ENCODE measurements at regions not wholly inside any gene's neighbourhood (a gene's known extent, or its start where the extent isn't known, plus 50 kb on each side); places are given as distances from the start of the nearest gene placed in this dataset.

DNA sequence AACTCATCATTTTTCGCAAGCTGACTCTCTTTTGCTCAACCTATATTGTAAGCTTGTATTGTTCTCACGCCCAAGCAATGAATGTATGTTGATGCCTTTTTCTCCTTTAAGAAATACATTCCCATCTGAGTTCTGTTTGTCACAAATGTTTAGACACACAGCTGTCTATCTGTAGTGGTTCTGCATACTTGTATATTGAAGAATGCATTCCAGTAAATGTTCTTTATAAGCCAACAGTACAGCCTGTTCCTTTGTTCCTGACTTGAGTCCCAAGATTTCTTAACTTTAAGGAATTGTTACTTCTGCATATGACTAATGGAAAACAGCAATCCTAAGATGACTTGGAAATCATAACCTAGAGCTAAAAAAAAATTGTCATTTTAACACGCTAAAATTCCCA, 849.1 kb upstream of the POU3F3 start:
- no peaks in the 10 kb centered on the region for H3K9me3 Mint-ChIP-seq
- H3K4me3 ChIP-seq (ENCODE audit: low read length), result no peak overlapping the region
- H3K27me3 Mint-ChIP-seq (ENCODE audit: insufficient read depth), result no peaks in the 10 kb centered on the region
- no peaks in the 10 kb centered on the region for H3K36me3 ChIP-seq (ENCODE audit: control insufficient read depth, insufficient read depth, low read length)
- no peaks in the 10 kb centered on the region for H3K4me1 ChIP-seq (ENCODE audit: control insufficient read depth, insufficient read depth, low read length)
- H3K27ac ChIP-seq (ENCODE audit: low read depth, low read length), result no peak overlapping the region
- no peak for DNase-seq
- TF ChIP-seq CTCF (conservative IDR thresholded peaks at IDR 0.05), result no peak
- no peaks in the 10 kb centered on the region for H3K27me3 ChIP-seq (ENCODE audit: control insufficient read depth, insufficient read depth, low read length, poor library complexity, severe bottlenecking)
- H3K9ac ChIP-seq (ENCODE audit: extremely low read depth, low read length, poor library complexity, severe bottlenecking), result no peak overlapping the region
- no peaks in the 10 kb centered on the region for H3K9me3 ChIP-seq (ENCODE audit: control insufficient read depth, low read length)
- 91 to 100% methylated on average over 1 to 3 of the region's 3 CpGs for WGBS, 2 experiments (ENCODE audit: insufficient coverage in 1 of 2, insufficient read length in 1 of 2)
- no peaks in the 10 kb centered on the region for H3K36me3 Mint-ChIP-seq (ENCODE audit: low read depth)
- peaks cover 3% of the 10 kb centered on the region for H3K4me1 Mint-ChIP-seq
- no peak overlapping the region for H3K27ac Mint-ChIP-seq
- H3K4me3 Mint-ChIP-seq, result no peak overlapping the region

DNA sequence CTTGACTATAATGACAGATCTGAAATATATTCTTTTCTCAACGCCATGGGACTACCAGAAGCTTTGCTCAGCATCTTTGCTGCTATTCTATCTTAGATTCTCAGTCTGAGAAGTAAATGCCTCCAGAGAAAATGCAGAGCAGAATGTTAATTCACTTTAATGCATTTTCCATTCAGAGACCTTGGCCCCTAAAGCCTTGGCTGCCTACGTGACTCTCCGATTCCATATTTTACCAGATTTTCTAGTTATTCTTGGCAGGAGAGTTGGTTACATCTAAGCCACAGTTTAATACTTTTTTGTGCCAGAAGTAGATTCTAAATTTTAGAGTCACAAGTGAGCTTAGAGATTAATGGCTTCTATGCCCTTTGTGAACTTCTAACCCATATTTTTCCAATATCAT, 837.1 kb upstream of the POU3F3 start:
- Histone ChIP-seq H3K36me3 (ENCODE audit: control insufficient read depth, insufficient read depth, low read length) (no peaks in the 10 kb centered on the region), H3K27ac (ENCODE audit: low read depth, low read length) (no peak overlapping the region), H3K4me1 (ENCODE audit: control insufficient read depth, insufficient read depth, low read length) (no peaks in the 10 kb centered on the region), H3K27me3 (ENCODE audit: control insufficient read depth, insufficient read depth, low read length, poor library complexity, severe bottlenecking) (no peaks in the 10 kb centered on the region), H3K4me3 (ENCODE audit: low read length) (no peak overlapping the region), H3K9ac (ENCODE audit: extremely low read depth, low read length, poor library complexity, severe bottlenecking) (no peak overlapping the region), H3K9me3 (ENCODE audit: control insufficient read depth, low read length) (no peaks in the 10 kb centered on the region)
- H3K9me3 Mint-ChIP-seq, result peaks cover 2% of the 10 kb centered on the region
- H3K27ac Mint-ChIP-seq, result no peak overlapping the region
- DNase-seq, result no peak
- no peak for TF ChIP-seq CTCF (conservative IDR thresholded peaks at IDR 0.05)
- no peaks in the 10 kb centered on the region for H3K4me1 Mint-ChIP-seq
- no peak overlapping the region for H3K4me3 Mint-ChIP-seq
- no peaks in the 10 kb centered on the region for H3K36me3 Mint-ChIP-seq (ENCODE audit: low read depth)
- WGBS, 2 experiments (ENCODE audit: insufficient coverage in 1 of 2, insufficient read length in 1 of 2), result 90 to 93% methylated on average over 2 to 3 of the region's 3 CpGs
- H3K27me3 Mint-ChIP-seq (ENCODE audit: insufficient read depth), result no peaks in the 10 kb centered on the region

- H3K4me1 Mint-ChIP-seq, result peaks cover 11% of the 10 kb centered on the region
- no peak overlapping the region for H3K4me3 Mint-ChIP-seq
- Histone ChIP-seq H3K27ac (ENCODE audit: low read depth, low read length) (no peak overlapping the region), H3K4me1 (ENCODE audit: control insufficient read depth, insufficient read depth, low read length) (no peaks in the 10 kb centered on the region), H3K9me3 (ENCODE audit: control insufficient read depth, low read length) (no peaks in the 10 kb centered on the region), H3K4me3 (ENCODE audit: low read length) (no peak overlapping the region), H3K27me3 (ENCODE audit: control insufficient read depth, insufficient read depth, low read length, poor library complexity, severe bottlenecking) (no peaks in the 10 kb centered on the region), H3K36me3 (ENCODE audit: control insufficient read depth, insufficient read depth, low read length) (no peaks in the 10 kb centered on the region), H3K9ac (ENCODE audit: extremely low read depth, low read length, poor library complexity, severe bottlenecking) (no peak overlapping the region)
- no peaks in the 10 kb centered on the region for H3K27me3 Mint-ChIP-seq (ENCODE audit: insufficient read depth)
- DNase-seq, result no peak
- no peak overlapping the region for H3K27ac Mint-ChIP-seq
- no peaks in the 10 kb centered on the region for H3K36me3 Mint-ChIP-seq (ENCODE audit: low read depth)
- no peaks in the 10 kb centered on the region for H3K9me3 Mint-ChIP-seq
- WGBS, 2 experiments (ENCODE audit: insufficient coverage in 1 of 2, insufficient read length in 1 of 2), result 79 to 94% methylated on average over 2 of the region's 2 CpGs
- no peak for TF ChIP-seq CTCF (conservative IDR thresholded peaks at IDR 0.05)
Measured at GRCh38 chr2:104023306-104023705, 830.6 kb upstream of the POU3F3 start.
